ENCODE measurements at regions not wholly inside any gene's neighbourhood (a gene's known extent, or its start where the extent isn't known, plus 50 kb on each side); places are given as distances from the start of the nearest gene placed in this dataset.

- no peak for TF ChIP-seq CTCF (IDR thresholded peaks at IDR 0.05 in 2 of 3, conservative IDR thresholded peaks at IDR 0.05 in 1 of 3; ENCODE audit: borderline replicate concordance in 1 of 3, insufficient read depth in 1 of 3, low read depth in 2 of 3, low read length in 2 of 3)
- TF ChIP-seq POLR2A (IDR thresholded peaks at IDR 0.05; ENCODE audit: borderline replicate concordance, extremely low read depth, insufficient read depth, insufficient read length), result no peak
- no peak for TF ChIP-seq EZH2 (IDR thresholded peaks at IDR 0.05)
- TF ChIP-seq POLR2AphosphoS5 (IDR thresholded peaks at IDR 0.05; ENCODE audit: low read depth, low read length), result no peak
- TF ChIP-seq SIN3A (IDR thresholded peaks at IDR 0.05; ENCODE audit: low read depth), result no peak
- TF ChIP-seq MAX (IDR thresholded peaks at IDR 0.05), result no peak
- TF ChIP-seq FOSL1 (IDR thresholded peaks at IDR 0.05; ENCODE audit: low read depth), result no peak
- no peak for TF ChIP-seq ATF3 (IDR thresholded peaks at IDR 0.05)
- TF ChIP-seq EZH2phosphoT487 (IDR thresholded peaks at IDR 0.05; ENCODE audit: borderline replicate concordance), result no peak
- no peak for TF ChIP-seq JUND (IDR thresholded peaks at IDR 0.05)
- TF ChIP-seq SRF (IDR thresholded peaks at IDR 0.05; ENCODE audit: low read depth), result no peak
Observed at GRCh38 chr1:219749370-219749769, 136.5 kb upstream of the ZC3H11B start.

Data from HCT116 (cell line).